ENCODE measurements at regions not wholly inside any gene's neighbourhood (a gene's known extent, or its start where the extent isn't known, plus 50 kb on each side); places are given as distances from the start of the nearest gene placed in this dataset.

- TF ChIP-seq, protein P1, sequence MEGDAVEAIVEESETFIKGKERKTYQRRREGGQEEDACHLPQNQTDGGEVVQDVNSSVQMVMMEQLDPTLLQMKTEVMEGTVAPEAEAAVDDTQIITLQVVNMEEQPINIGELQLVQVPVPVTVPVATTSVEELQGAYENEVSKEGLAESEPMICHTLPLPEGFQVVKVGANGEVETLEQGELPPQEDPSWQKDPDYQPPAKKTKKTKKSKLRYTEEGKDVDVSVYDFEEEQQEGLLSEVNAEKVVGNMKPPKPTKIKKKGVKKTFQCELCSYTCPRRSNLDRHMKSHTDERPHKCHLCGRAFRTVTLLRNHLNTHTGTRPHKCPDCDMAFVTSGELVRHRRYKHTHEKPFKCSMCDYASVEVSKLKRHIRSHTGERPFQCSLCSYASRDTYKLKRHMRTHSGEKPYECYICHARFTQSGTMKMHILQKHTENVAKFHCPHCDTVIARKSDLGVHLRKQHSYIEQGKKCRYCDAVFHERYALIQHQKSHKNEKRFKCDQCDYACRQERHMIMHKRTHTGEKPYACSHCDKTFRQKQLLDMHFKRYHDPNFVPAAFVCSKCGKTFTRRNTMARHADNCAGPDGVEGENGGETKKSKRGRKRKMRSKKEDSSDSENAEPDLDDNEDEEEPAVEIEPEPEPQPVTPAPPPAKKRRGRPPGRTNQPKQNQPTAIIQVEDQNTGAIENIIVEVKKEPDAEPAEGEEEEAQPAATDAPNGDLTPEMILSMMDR (IDR thresholded peaks at IDR 0.05) = no peak
- no peak for TF ChIP-seq POLR2A (IDR thresholded peaks at IDR 0.05)
Observed at GRCh38 chrX:802846-803245, 172.3 kb downstream of the SHOX start.

All from breast epithelium (tissue), 3 donors.